Uterus (tissue), 3 donors: ENCODE measurements at regions not wholly inside any gene's neighbourhood (a gene's known extent, or its start where the extent isn't known, plus 50 kb on each side); places are given as distances from the start of the nearest gene placed in this dataset.

ENCODE experiments used
- DNase-seq, 2 donors: peaks; one replicate each; pipeline ENCODE4 v3.0.0-alpha.2; 2019 to 2020
- H3K27ac ChIP-seq, 2 donors: fragments of 200-600 bp; sonication (generic); 1 replicate in 1 of 2; 2 replicates in 1 of 2; pipeline ENCODE4 v1.5.1; 2016 to 2018
- H3K27me3 ChIP-seq, 2 donors: fragments of 200-600 bp; sonication (generic); one replicate each; pipeline ENCODE4 v1.5.1; 2018 to 2019; ENCODE audit warnings: control low read depth in 1 of 2
- H3K36me3 ChIP-seq, 2 donors: fragments of 200-600 bp; sonication (generic); one replicate each; pipeline ENCODE4 v1.5.1; 2019; ENCODE audit warnings: control low read depth in 1 of 2
- H3K4me1 ChIP-seq, 2 donors: fragments of 200-600 bp; sonication (generic); one replicate each; pipeline ENCODE4 v1.5.1; 2018 to 2019; ENCODE audit warnings: control low read depth in 1 of 2
- H3K4me3 ChIP-seq, 2 donors: fragments of 200-600 bp; sonication (generic); 1 replicate in 1 of 2; 2 replicates in 1 of 2; pipeline ENCODE4 v1.5.1; 2018 to 2019; ENCODE audit warnings: mild to moderate bottlenecking in 1 of 2
- H3K9me3 ChIP-seq, 2 donors: fragments of 200-600 bp; sonication (generic); one replicate each; pipeline ENCODE4 v1.5.1; 2019; ENCODE audit warnings: control low read depth in 1 of 2
- CTCF ChIP-seq, 4 experiments: fragments of 200-600 bp in 2 of 4; fragments of 450-650 bp in 2 of 4; sonication (generic) in 2 of 4; IDR thresholded peaks; one replicate each; pipeline ENCODE4 v1.5.1; 2016 to 2019; ENCODE audit warnings: antibody characterized with exemption in 4 of 4, mild to moderate bottlenecking in 2 of 4, moderate library complexity in 1 of 4
- POLR2A ChIP-seq, 2 donors: fragments of 450-650 bp; IDR thresholded peaks; one replicate each; pipeline ENCODE4 v1.6.1; 2016; ENCODE audit warnings: antibody characterized with exemption in 2 of 2, mild to moderate bottlenecking in 1 of 2, moderate library complexity in 1 of 2
- intact Hi-C: fragments of 100-400 bp; cut with DNase I; formaldehyde crosslinking; loops from one replicate; pipeline ENCODE4 v1.15.1; 2023; ENCODE audit warnings: low total_unique reads
- donor health status: DM: yes; HTN: yes; CAD: no.

- no peaks in the 10 kb centered on the region for H3K9me3 ChIP-seq
- intact Hi-C loops: no loop called here
- no peaks in the 10 kb centered on the region for H3K4me1 ChIP-seq
- TF ChIP-seq POLR2A (IDR thresholded peaks at IDR 0.05) (no peak), CTCF (IDR thresholded peaks at IDR 0.05) (no peak)
- H3K4me3 ChIP-seq: no peak overlapping the region
- DNase-seq: no peak
- no peak overlapping the region for H3K27ac ChIP-seq
- H3K36me3 ChIP-seq: no peaks in the 10 kb centered on the region
- no peaks in the 10 kb centered on the region for H3K27me3 ChIP-seq
These were observed 1480.2 kb downstream of the AACS start for GRCh38 chr12:126545411-126545810.

- no peak for DNase-seq
- H3K4me1 ChIP-seq: no peaks in the 10 kb centered on the region
- H3K9me3 ChIP-seq: no peaks in the 10 kb centered on the region
- H3K36me3 ChIP-seq: no peaks in the 10 kb centered on the region
- no peak overlapping the region for H3K27ac ChIP-seq
- no peak overlapping the region for H3K4me3 ChIP-seq
- TF ChIP-seq CTCF (IDR thresholded peaks at IDR 0.05) (no peak), POLR2A (IDR thresholded peaks at IDR 0.05) (no peak)
- intact Hi-C loops: no loop called here
- no peaks in the 10 kb centered on the region for H3K27me3 ChIP-seq
These were observed 1482.7 kb downstream of the AACS start for GRCh38 chr12:126547905-126548304.

DNA sequence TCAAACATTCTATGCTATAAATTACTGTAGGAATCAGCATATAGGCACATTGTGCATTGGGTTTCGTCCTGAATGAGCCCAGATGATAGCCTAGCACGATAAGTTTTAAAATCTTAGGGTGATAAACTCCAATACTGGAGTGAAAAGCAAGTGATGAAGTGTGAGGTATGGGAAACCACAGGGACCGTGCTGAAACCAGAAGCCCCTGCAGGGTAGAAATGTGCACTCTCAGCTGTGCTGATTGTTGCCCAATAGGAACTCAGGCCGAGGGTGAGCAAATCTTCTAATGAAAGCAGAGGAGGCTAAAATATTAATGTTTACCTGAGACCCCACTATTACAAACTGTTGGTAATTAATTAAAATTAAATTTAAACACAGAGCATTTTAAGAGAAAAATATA is 1486.6 kb downstream of the AACS start:
- no peak overlapping the region for H3K4me3 ChIP-seq
- no peak for TF ChIP-seq CTCF (IDR thresholded peaks at IDR 0.05)
- TF ChIP-seq POLR2A (IDR thresholded peaks at IDR 0.05): no peak
- H3K4me1 ChIP-seq: no peaks in the 10 kb centered on the region
- DNase-seq: no peak
- H3K27me3 ChIP-seq: no peaks in the 10 kb centered on the region
- H3K9me3 ChIP-seq: no peaks in the 10 kb centered on the region
- H3K27ac ChIP-seq: no peak overlapping the region
- no peaks in the 10 kb centered on the region for H3K36me3 ChIP-seq
- intact Hi-C loops: no loop called here

- H3K27me3 ChIP-seq: no peaks in the 10 kb centered on the region
- intact Hi-C loops: no loop called here
- H3K4me1 ChIP-seq: no peaks in the 10 kb centered on the region
- TF ChIP-seq CTCF (IDR thresholded peaks at IDR 0.05) (no peak), POLR2A (IDR thresholded peaks at IDR 0.05) (no peak)
- no peaks in the 10 kb centered on the region for H3K9me3 ChIP-seq
- no peaks in the 10 kb centered on the region for H3K36me3 ChIP-seq
- no peak overlapping the region for H3K4me3 ChIP-seq
- no peak for DNase-seq
- H3K27ac ChIP-seq: no peak overlapping the region
These were observed 1489.4 kb downstream of the AACS start for GRCh38 chr12:126554625-126555024.

GRCh38 chr12:126557659-126558058 is 1492.4 kb downstream of the AACS start:
- no peak overlapping the region for H3K4me3 ChIP-seq
- intact Hi-C loops: no loop called here
- no peaks in the 10 kb centered on the region for H3K9me3 ChIP-seq
- H3K27ac ChIP-seq: no peak overlapping the region
- DNase-seq: no peak
- no peaks in the 10 kb centered on the region for H3K27me3 ChIP-seq
- no peaks in the 10 kb centered on the region for H3K4me1 ChIP-seq
- no peaks in the 10 kb centered on the region for H3K36me3 ChIP-seq
- TF ChIP-seq CTCF (IDR thresholded peaks at IDR 0.05): no peak
- no peak for TF ChIP-seq POLR2A (IDR thresholded peaks at IDR 0.05)
